IMR-90 (cell line): ENCODE measurements at regions not wholly inside any gene's neighbourhood (a gene's known extent, or its start where the extent isn't known, plus 50 kb on each side); places are given as distances from the start of the nearest gene placed in this dataset.

Source experiments
- ATAC-seq: fragments of 200-7000 bp; cut with Tn5 transposase; 2 replicates; pipeline ENCODE4 v1.9.1; 2020; ENCODE audit warnings: low read depth, mild to moderate bottlenecking, moderate library complexity
- BruUV-seq: library from RNA; stranded (reverse); fragments of 400-500 nt; replicated peaks from 2 replicates; lab custom pipeline; 2021; lab: Mats Ljungman, UMichigan
- CTCF ChIA-PET: fragments of 300-600 bp; formaldehyde crosslinking; extraction: SDS; loops from one replicate; lab custom pipeline; 2021; ENCODE audit warnings: antibody characterized with exemption; lab: Yijun Ruan, JAX
- POLR2A ChIA-PET: fragments of 300-600 bp; sonication (Branson Sonifier 250); formaldehyde crosslinking; loops from one replicate; lab custom pipeline; 2022; ENCODE audit warnings: antibody characterized with exemption; ENCODE audit not compliant: unreplicated experiment; lab: Charles Lee
- DNase-seq: peaks from one replicate; pipeline ENCODE4 v3.0.0; 2013
- H2AFZ ChIP-seq: replicated peaks from 2 replicates; pipeline ENCODE3; 2013; ENCODE audit warnings: low read length, mild to moderate bottlenecking; ENCODE audit not compliant: poor library complexity
- H2AK5ac ChIP-seq: 2 replicates; pipeline ENCODE4 v1.6.1; 2013; ENCODE audit warnings: low read depth, low read length, inconsistent platforms
- H2AK9ac ChIP-seq: replicated peaks from 2 replicates; pipeline ENCODE3; 2013; ENCODE audit warnings: mild to moderate bottlenecking, low read depth, low read length, moderate library complexity; ENCODE audit not compliant: poor library complexity
- H2BK120ac ChIP-seq: 2 replicates; pipeline ENCODE4 v1.6.1; 2013; ENCODE audit warnings: low read depth, low read length, inconsistent platforms
- H2BK15ac ChIP-seq: 3 replicates; pipeline ENCODE4 v1.6.1; 2013; ENCODE audit warnings: low read depth, low read length, inconsistent platforms
- H2BK20ac ChIP-seq: 2 replicates; pipeline ENCODE4 v1.6.1; 2013; ENCODE audit warnings: low read depth, mild to moderate bottlenecking, inconsistent platforms, low read length, moderate library complexity
- H2BK5ac ChIP-seq: 2 replicates; pipeline ENCODE4 v1.6.1; 2013; ENCODE audit warnings: mild to moderate bottlenecking, low read depth, low read length, inconsistent platforms; ENCODE audit not compliant: poor library complexity, severe bottlenecking
- H3K14ac ChIP-seq: replicated peaks from 2 replicates; pipeline ENCODE4 v1.6.1; 2013; ENCODE audit warnings: low read depth, low read length, inconsistent platforms
- H3K18ac ChIP-seq: 2 replicates; pipeline ENCODE4 v1.6.1; 2013; ENCODE audit warnings: low read depth, low read length, control low read depth
- H3K23ac ChIP-seq: 2 replicates; pipeline ENCODE4 v1.6.1; 2013; ENCODE audit warnings: low read depth, low read length, inconsistent platforms
- H3K27ac ChIP-seq: 2 replicates; pipeline ENCODE4 v1.5.1; 2013; ENCODE audit warnings: mild to moderate bottlenecking, control low read depth, low read length; ENCODE audit not compliant: insufficient read depth
- H3K27me3 ChIP-seq: 2 replicates; pipeline ENCODE4 v1.6.1; 2013; ENCODE audit warnings: low read length; ENCODE audit not compliant: control insufficient read depth, insufficient read depth
- H3K36me3 ChIP-seq: 2 replicates; pipeline ENCODE4 v1.6.1; 2013; ENCODE audit warnings: low read length, mixed read lengths; ENCODE audit not compliant: control insufficient read depth, insufficient read depth
- H3K4ac ChIP-seq: 2 replicates; pipeline ENCODE4 v1.6.1; 2013; ENCODE audit warnings: low read depth, low read length, inconsistent platforms
- H3K4me1 ChIP-seq: 2 replicates; pipeline ENCODE4 v1.6.1; 2013; ENCODE audit warnings: low read length, mixed read lengths; ENCODE audit not compliant: control insufficient read depth, insufficient read depth
- H3K4me2 ChIP-seq: 2 replicates; pipeline ENCODE4 v1.6.1; 2013; ENCODE audit warnings: low read depth, mild to moderate bottlenecking, control low read depth, low read length, moderate library complexity
- H3K4me3 ChIP-seq: 2 replicates; pipeline ENCODE4 v1.5.1; 2013; ENCODE audit warnings: low read depth, mild to moderate bottlenecking, control low read depth, low read length, moderate library complexity; ENCODE audit not compliant: insufficient read depth
- H3K56ac ChIP-seq: 2 replicates; pipeline ENCODE4 v1.6.1; 2013; ENCODE audit warnings: low read length, inconsistent platforms; ENCODE audit not compliant: insufficient read depth; ENCODE audit errors: extremely low read depth
- H3K79me1 ChIP-seq, 2 experiments: 2 replicates each; pipeline ENCODE4 v1.6.1; 2013; ENCODE audit warnings: low read length in 2 of 2, inconsistent platforms in 1 of 2, low read depth in 1 of 2
- H3K9ac ChIP-seq: 2 replicates; pipeline ENCODE4 v1.6.1; 2013; ENCODE audit warnings: low read depth, low read length, control low read depth
- H3K9me1 ChIP-seq: 2 replicates; pipeline ENCODE4 v1.6.1; 2013; ENCODE audit warnings: low read length, inconsistent platforms; ENCODE audit not compliant: insufficient read depth
- H3K9me3 ChIP-seq: 2 replicates; pipeline ENCODE4 v1.6.1; 2013; ENCODE audit warnings: low read length; ENCODE audit not compliant: control insufficient read depth, insufficient read depth
- H4K20me1 ChIP-seq: 2 replicates; pipeline ENCODE4 v1.6.1; 2013; ENCODE audit warnings: low read length, inconsistent platforms; ENCODE audit not compliant: insufficient read depth
- H4K5ac ChIP-seq: 2 replicates; pipeline ENCODE4 v1.6.1; 2013; ENCODE audit warnings: mild to moderate bottlenecking, low read depth, low read length, control low read depth
- H4K8ac ChIP-seq, 2 experiments: 2 replicates each; pipeline ENCODE4 v1.6.1; 2013; ENCODE audit warnings: low read depth in 2 of 2, low read length in 2 of 2, control low read depth in 1 of 2, inconsistent platforms in 1 of 2
- H4K91ac ChIP-seq: 2 replicates; pipeline ENCODE4 v1.6.1; 2013; ENCODE audit warnings: low read depth, low read length, inconsistent platforms; ENCODE audit not compliant: insufficient read depth
- BHLHE40 ChIP-seq: fragments of 150-350 bp; IDR thresholded peaks from 2 replicates; pipeline ENCODE4 v1.6.1; 2016; ENCODE audit warnings: mild to moderate bottlenecking, low read depth, low read length
- CHD1 ChIP-seq: IDR thresholded peaks from 2 replicates; pipeline ENCODE4 v1.6.1; 2012; ENCODE audit warnings: low read depth, low read length, improper control_type of control experiment
- CTCF ChIP-seq: conservative IDR thresholded peaks from 2 replicates; pipeline ENCODE4 v1.5.1; 2012; ENCODE audit warnings: mild to moderate bottlenecking, low read depth, low read length, improper control_type of control experiment
- ELK1 ChIP-seq: fragments of 150-350 bp; IDR thresholded peaks from 2 replicates; pipeline ENCODE4 v1.6.1; 2016; ENCODE audit warnings: low read depth, mild to moderate bottlenecking, low read length, moderate library complexity, borderline replicate concordance
- FOS ChIP-seq: fragments of 150-350 bp; IDR thresholded peaks from 2 replicates; pipeline ENCODE4 v1.6.1; 2016; ENCODE audit warnings: low read depth, low read length
- MXI1 ChIP-seq: IDR thresholded peaks from 2 replicates; pipeline ENCODE4 v1.6.1; 2012; ENCODE audit warnings: low read depth, mild to moderate bottlenecking, low read length, moderate library complexity, borderline replicate concordance
- POLR2A ChIP-seq: IDR thresholded peaks from 2 replicates; pipeline ENCODE4 v1.6.1; 2012; ENCODE audit warnings: mild to moderate bottlenecking, low read depth, low read length
- RAD21 ChIP-seq: IDR thresholded peaks from 2 replicates; pipeline ENCODE4 v1.6.1; 2012; ENCODE audit warnings: low read length, improper control_type of control experiment
- RFX5 ChIP-seq: IDR thresholded peaks from 2 replicates; pipeline ENCODE4 v1.8.0; 2012; ENCODE audit warnings: low read depth, mild to moderate bottlenecking, low read length, moderate library complexity
- WGBS, 2 experiments: methylation state at CpG; one replicate each; pipeline versions ENCODE4 v1.1.5 to v1.1.7; 2013; ENCODE audit warnings: missing lambda C conversion rate in 2 of 2; ENCODE audit not compliant: insufficient read length in 1 of 2; ENCODE audit errors: extremely low coverage in 2 of 2; 5-methylcytosine and 5-hydroxymethylcytosine counted together
- dilution Hi-C: fragments of 300-500 bp; cut with HindIII; formaldehyde crosslinking; loops from one replicate; pipeline ENCODE4 v1.14.3; 2018; ENCODE audit warnings: low sequenced_read_pairs; ENCODE audit not compliant: unreplicated experiment
- in situ Hi-C: fragments of 300-500 bp; cut with MboI; formaldehyde crosslinking; loops from 3 replicates; pipeline ENCODE4 v1.14.3; 2019; ENCODE audit warnings: low sequenced_read_pairs, inconsistent platforms, mixed read lengths
- intact Hi-C: fragments of 100-400 bp; cut with micrococcal nuclease; formaldehyde crosslinking; loops from 2 replicates; pipeline ENCODE4 v1.10.0; 2022
- TF ChIP-seq, protein P1 (sequence below): fragments of 150-350 bp; IDR thresholded peaks from 2 replicates; pipeline ENCODE4 v1.6.1; 2017; ENCODE audit warnings: mild to moderate bottlenecking, antibody characterized with exemption, low read length, low read depth

DNA sequence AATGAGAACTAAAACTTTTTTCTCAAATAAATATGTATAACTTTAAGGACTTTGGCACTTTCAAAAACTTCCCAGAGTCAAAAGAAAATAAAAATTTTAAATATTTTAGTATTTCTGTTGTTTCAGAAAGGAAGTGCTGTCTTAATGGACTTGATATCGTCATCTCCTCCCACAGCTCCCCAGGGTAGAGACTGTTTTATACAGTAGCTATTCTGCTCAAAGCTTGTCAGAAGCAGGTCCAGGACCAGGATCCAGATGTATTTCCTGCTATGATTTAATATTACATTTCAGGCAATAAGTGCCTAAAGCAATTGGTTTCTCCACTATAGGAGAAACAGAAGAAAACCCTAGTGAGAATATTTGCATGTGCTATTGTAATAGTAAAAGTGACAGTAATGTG is 218.5 kb upstream of the G2E3 start:
- H3K9ac ChIP-seq, result no peak overlapping the region
- H2AK9ac ChIP-seq, result no peak overlapping the region
- H3K27ac ChIP-seq, result no peak overlapping the region
- H4K5ac ChIP-seq, result no peak overlapping the region
- BruUV-seq, result no TSS peak
- no peak overlapping the region for H3K23ac ChIP-seq
- no peak overlapping the region for H2BK5ac ChIP-seq
- WGBS, 2 experiments, result no CpG with 5 or more reads among the region's 1 CpG
- intact Hi-C loops (no loop called here), dilution Hi-C loops (no loop called here), in situ Hi-C loops (no loop called here)
- no peak overlapping the region for H3K56ac ChIP-seq
- POLR2A ChIA-PET, result no interaction called here
- H3K9me1 ChIP-seq, result no peaks in the 10 kb centered on the region
- no peak overlapping the region for H3K18ac ChIP-seq
- H2BK15ac ChIP-seq, result no peak overlapping the region
- H4K20me1 ChIP-seq, result no peaks in the 10 kb centered on the region
- no peak overlapping the region for H2AK5ac ChIP-seq
- H2BK20ac ChIP-seq, result no peak overlapping the region
- no peaks in the 10 kb centered on the region for H3K36me3 ChIP-seq
- no peak overlapping the region for H3K4me3 ChIP-seq
- no peak for DNase-seq
- no peak overlapping the region for H3K4ac ChIP-seq
- no peaks in the 10 kb centered on the region for H3K4me1 ChIP-seq
- H3K27me3 ChIP-seq, result peaks cover 3% of the 10 kb centered on the region; the same call in 1 of the 2 replicates
- H3K9me3 ChIP-seq, result no peaks in the 10 kb centered on the region
- H2BK120ac ChIP-seq, result no peak overlapping the region
- H3K79me1 ChIP-seq, result no peaks in the 10 kb centered on the region
- no peak overlapping the region for H3K14ac ChIP-seq
- no peak overlapping the region for H4K8ac ChIP-seq
- TF ChIP-seq RFX5 (no peak), FOS (no peak), CTCF (no peak), CHD1 (no peak), RAD21 (no peak), MXI1 (no peak), POLR2A (no peak), BHLHE40 (no peak), ELK1 (no peak)
- TF ChIP-seq, protein P1, sequence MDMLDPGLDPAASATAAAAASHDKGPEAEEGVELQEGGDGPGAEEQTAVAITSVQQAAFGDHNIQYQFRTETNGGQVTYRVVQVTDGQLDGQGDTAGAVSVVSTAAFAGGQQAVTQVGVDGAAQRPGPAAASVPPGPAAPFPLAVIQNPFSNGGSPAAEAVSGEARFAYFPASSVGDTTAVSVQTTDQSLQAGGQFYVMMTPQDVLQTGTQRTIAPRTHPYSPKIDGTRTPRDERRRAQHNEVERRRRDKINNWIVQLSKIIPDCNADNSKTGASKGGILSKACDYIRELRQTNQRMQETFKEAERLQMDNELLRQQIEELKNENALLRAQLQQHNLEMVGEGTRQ, result no peak
- H2AFZ ChIP-seq, result no peak overlapping the region
- no peak overlapping the region for H4K91ac ChIP-seq
- CTCF ChIA-PET, result interaction anchor here (0.7 kb wide), 1 partner anchor 52 kb away, joined by 3 read pairs; no protein-coding TSS in a partner anchor
- H3K4me2 ChIP-seq, result no peak overlapping the region
- no peak for ATAC-seq
